HG02840 (cell line): ENCODE measurements at regions not wholly inside any gene's neighbourhood (a gene's known extent, or its start where the extent isn't known, plus 50 kb on each side); places are given as distances from the start of the nearest gene placed in this dataset.
A peak's percentile ranks its signal among the peaks of the same experiment; 100 is the strongest.
"Not testable (repeated sequence)": the region's sequence is repeated elsewhere in the genome, so short reads cannot be mapped to it uniquely, and the experiment has no call there.

Experiments used
- ATAC-seq: cut with Tn5 transposase; IDR thresholded peaks from one replicate; pipeline ENCODE4 v1.9.1; 2021; ENCODE audit warnings: mild to moderate bottlenecking, moderate library complexity, moderate number of reproducible peaks; ENCODE audit not compliant: unreplicated experiment, low FRiP score

DNA sequence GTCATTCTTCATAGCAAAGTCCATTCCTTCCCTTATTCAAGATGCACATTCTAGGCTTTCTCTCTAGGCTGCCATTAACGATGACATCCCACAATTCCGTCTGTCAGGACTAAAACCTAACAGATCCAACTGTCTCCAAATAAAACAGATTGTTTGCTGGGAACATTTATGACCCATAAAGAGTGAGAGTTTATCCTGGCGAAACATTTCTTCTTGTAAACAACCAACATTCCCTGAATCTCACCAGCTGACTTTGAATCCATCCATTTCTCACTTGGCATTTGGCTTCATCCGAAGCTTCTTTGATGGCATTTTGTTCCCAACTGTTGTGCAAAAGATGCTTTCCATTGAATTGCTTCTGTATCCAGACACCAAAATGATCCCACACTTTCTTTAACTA lies 93.1 kb downstream of the OLIG3 start:
- ATAC-seq = no peak

DNA sequence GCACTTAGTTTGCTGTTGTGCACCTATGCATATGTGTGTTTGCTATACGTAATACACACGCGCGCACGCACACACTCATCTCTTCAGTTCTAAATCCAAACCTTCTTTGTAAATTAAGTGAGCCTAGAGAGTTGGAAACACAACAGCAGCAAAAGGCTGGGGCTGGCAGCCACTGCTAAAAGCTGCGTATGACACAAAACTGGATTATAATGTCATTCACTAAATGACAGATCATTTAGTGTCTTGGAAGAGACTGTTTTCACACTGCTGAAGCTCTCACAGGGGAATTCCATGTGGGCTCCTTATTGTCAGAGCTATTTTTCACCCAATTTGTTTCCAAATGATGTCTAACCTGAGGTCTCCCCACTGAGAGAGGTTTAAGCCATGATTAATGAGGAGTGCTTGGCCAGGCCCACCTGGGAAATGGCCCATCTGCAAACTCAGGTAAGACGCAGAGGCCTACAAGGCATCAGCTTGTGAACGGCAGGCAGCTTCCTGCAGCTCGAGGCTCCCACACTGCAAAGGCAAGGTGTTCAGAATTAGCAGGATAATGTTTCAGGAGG lies 94.2 kb downstream of the OLIG3 start:
- ATAC-seq = no peak

DNA sequence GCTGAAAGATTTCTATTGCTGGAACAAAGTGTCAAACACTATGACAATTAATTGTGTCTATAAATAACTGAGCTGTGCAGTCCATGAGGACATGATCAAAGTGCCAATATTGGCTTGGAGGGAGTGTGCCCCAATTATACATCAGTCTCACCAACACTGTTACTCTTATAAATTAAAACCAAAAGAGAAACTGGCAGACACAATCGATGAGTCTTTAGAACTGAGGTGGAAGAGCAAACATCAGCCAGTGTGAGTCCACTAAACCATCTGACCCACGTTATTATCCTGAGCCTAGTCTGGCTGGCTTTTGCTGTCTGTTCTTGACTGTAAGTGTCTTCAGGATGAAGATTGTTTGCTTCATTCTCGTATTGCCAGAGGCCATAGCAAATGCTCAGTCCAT lies 98.9 kb downstream of the OLIG3 start:
- ATAC-seq = no peak

DNA sequence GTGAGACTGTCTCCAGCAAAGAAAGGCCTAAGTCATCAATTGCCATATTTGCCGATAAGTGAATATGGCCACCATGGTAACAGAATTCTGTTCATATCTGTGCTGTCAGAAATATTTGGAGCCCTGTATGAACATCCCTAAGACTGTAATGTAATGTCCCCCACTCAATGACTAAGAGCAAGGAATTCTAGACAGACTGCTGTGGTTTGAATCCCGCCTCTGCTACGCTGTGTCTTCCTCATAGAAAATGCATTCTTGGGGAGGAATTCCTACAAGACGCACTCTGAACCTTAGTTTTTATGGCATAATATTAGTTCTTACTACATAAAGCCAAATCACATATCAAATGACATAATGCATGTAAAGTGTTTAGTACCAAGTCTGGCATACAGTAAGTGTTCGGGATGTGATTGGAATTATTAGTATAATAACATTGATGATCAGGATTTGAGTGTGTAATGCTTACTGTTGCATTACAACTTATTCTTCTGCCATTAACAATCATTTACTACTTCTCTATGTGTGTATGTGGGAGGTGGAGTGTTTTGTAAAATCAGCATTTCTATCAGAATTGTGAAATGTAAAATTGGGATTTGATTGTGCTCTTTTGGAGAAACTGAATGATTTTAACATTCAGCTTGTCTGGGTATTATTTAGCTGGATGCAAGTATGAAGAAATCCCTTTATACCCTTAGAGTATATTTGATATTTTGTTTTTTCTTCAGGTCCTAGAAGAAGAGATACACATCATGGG lies 103.0 kb downstream of the OLIG3 start:
- no peak for ATAC-seq

DNA sequence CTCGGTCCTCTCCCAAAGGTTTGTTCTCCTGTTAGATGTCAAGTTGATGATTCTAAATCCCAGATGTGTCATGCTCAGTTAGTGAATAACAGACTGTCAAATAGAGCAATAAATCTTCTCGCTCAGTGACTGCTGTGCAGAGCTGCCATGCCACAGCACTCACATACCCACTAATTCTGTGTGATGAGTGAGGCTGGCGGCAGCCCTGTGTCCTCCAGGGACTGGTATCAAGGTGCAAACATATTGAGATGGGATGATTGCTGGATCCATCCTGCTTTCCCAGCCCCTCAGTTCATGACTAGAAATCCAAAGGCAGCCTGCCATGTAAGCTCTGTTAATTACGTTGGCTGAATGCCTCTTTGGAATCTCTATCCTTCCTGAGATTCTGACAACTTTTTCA lies 103.9 kb downstream of the OLIG3 start:
- no peak for ATAC-seq

DNA sequence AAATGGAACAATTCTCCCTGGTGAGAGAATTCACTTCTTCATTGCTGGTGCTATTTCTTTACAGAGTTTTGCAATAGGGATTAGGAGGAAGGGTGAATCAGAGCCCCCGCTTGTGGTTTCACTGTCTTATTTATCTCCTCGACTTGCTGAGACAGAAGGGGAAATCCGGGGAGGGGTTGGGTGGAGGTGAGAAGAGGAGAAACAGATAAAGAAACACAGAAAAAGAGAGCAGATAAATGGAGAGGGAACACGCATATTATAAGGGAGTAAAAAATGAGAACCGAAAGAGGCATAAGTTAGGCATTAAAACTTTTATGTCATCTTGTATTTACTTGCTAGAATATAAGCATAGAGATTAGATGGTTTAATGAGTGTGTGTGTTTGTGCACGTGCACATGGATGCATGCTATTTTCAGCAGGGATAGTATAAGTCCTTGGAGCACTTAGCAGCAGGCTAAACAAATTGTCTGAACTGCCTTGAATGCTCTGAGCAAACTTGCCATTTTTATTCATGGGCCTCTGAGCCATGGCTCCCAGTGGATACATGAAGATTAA lies 105.0 kb downstream of the OLIG3 start:
- peak; percentile 44 for ATAC-seq

DNA sequence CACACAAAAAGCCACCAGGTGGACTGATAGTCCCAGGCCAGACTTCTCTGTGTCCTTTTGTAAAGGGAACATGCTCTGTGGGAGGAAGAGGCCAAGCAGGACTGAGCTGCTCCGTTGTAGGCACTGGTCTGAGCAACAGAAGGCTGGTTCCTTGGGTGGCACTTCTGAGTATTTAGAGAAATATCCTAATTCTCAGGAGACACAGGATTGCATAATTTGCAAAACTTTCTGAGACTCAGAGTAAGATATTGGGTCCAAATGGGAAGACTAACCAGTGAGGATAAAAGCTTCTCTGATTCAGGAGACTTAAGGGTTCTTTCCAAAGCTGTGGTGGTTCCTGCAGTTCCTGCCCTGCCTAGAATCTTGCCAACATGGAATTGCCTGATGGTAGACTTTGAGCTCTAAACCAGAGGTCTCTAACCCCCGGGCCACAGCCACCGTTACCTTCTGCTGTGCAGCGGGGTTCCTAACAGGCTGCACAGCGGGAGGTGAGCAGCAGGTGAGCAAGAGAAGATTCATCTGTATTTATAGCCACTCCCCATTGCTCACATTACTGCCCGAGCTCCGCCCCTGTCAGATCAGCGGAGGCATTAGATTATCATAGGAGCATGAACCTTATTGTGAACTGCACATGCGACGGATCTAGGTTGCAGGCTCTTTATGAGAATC lies 107.0 kb downstream of the OLIG3 start:
- ATAC-seq = no peak

DNA sequence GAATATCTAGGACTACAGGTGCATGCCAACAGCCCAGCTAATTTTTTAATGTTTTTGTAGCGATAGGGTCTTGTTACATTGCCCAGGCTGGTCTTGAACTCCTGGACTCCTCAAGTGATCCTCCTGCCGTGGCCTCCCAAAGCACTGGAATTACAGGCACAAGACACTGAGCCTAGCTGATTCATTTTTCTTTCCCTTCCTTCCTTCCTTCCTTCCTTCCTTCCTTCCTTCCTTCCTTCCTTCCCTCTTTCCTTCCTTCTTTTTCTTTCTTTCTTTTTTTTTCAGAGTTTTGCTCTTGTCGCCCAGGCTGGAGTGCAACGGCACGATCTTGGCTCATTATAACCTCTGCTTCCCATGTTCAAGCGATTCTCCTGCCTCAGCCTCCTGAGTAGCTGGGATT lies 110.9 kb downstream of the OLIG3 start:
- ATAC-seq = not testable (repeated sequence)

DNA sequence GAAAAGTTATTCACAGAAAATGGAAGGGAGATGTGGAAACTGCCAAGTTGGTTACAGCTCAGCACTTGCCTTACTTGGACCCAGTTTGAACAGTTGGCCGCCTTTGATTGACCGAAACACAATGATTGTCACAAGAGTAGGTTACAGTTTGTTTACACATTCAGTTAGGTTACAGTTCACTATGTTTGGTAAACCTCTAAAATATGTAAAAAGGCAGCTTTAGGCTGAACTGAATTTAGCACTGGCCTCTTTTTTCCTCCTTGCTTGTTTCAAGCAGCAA lies 116.2 kb downstream of the OLIG3 start:
- ATAC-seq = no peak

DNA sequence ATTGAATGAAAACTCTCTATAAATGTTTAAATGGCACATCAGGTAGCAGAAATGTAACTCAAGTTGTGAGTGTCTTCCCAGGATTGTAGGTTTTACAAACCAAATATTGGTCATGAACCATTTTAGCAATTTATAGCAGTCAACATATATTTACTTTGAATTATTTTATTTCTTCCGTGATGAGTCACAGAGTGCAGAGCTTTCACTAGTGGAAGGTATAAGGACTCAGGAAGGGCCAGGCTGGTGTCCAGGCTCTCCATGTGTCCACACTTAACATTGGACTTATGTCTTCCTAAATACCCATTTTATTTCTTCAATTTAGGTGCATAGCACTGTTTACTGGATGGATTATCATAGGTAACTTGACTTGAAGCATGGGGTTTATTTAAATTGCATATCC lies 120.9 kb downstream of the OLIG3 start:
- no peak for ATAC-seq

DNA sequence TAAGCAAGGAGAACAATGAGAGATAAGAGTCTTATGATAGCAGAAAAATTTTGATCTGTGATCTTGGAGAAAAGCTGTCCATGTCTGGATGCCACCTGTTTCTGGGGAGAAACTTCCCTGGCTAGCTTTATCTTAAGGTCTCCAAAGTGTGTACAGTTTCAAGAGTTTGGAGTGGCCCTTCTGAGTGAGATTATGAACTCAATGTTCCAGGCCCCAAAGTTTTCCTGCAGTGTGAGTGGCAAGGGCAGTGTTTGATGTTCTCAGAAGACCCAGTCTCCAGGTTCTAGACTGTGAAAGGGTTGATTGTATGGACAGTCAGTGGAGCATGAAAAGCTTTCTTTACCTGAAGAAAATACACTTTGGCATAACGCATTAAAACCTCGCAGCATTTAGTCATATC lies 121.7 kb downstream of the OLIG3 start:
- ATAC-seq = no peak

DNA sequence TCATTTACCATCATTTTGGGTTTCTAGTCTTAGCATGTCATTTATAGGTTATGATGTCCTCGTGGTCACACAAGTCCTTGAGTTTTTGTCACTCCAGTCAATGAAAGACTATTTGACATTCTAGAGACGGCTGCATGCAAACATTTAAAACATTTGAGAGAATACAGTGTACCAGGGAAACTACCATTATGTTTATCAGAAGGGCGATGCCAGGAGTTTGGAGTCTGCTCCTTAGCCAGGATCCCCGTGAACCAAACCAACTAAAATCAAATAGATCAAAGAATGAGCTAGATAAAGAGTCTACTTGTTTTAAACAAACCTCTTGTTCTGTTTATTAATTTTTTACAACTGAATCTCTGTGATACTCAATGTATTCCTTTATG lies 122.6 kb downstream of the OLIG3 start:
- ATAC-seq = no peak

DNA sequence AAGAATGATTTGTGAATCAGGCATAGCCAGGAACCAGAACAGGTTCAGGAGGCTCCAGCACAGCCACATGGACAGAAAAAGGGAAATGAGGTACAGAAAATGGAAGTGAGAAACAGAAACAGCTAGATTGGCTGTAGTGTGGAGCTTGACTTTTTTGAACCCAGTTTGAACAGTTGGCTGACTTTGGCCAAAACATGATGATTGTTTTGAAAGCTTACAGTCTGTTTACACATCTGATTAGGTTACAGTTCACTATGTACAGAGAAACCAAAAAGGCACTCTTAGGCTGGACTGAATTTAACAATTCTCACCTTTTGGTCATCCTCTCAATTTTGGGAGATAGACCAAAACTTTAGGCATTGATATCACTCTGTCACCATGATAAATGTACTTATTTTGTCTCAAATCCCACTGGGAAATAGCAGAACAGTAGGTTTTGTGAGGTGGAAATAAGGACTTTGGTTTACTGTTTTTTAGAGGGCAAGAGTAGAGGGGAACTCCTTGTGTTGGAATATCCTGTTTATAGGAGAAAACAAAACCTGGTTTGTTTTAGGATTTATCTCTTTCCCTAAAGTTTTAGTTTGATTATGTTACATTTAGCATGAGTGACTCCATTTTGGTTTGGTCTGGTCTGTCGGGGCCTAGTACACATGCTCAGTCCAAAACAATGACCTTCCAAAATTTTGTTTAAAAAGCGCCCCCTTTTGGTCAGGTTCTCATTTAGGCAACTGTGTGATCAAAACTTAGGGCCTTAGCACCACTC lies 123.1 kb downstream of the OLIG3 start:
- ATAC-seq = no peak

DNA sequence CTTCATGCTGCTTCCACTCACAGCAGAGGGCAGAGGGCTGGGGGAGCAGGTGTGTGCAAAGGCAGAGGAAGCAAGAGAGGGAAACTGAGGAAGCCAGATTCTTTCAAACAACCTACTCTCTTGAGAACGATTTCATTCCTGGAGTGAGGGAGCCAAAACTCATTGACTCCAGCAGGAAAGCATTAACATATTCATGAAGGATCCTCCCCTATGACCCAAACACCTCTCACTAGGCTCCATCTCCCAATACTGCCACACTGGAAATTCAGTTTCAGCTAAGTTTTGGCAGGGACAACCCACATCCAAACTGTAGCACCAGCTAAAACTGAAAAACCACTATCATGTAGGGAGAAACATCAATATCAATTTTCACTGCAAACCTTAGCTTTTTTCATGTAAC lies 125.1 kb downstream of the OLIG3 start:
- no peak for ATAC-seq

DNA sequence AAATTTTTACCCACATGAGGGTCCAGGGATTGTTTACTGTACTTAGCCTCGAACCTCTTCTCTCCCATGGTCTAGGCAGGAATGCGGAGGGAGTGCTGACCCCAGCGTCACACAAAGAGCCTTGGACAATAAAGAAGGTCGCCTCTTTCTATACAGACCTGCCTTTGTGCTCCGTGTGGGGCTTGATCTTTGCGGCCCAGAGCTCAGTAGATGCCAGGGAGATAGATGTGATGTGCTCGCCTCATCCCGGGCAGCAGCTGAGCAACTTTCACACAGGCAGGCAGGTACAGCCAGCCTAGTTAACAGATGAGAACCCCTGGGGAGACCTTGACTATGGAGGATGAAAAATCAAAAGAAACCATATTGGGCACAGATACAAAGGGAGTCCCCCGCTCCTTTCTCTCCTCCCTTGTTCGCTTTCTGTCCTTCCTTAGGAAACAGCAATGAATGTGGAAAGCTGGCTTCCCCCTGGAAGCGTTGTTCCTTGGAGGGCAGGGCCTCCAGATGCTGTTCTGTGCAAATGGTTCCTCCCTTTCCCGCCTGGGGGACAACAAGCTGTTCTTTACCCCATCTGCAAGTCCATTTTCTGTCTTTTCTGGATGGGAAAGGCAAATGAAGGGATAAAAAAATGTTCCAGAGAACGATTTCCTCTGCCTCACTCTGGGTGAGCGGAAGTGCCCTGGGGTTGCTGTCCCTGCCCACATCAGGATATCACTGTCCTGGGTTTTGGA lies 128.3 kb downstream of the OLIG3 start:
- no peak for ATAC-seq

DNA sequence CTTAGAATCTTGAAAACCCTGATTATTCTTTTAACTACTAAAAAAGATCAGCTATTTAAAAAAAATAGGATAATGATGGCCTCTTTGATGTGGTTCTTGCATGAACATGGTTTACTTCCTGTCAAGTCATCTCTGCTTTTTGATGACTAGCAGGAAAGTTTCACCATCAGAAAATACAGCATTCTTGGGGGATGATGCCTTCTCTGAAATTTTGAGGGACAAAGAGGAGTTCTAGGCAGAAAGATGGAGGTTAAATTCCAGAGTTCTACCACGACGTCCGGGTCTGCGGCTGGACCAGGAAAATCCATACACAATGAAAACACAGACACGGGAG lies 130.4 kb downstream of the OLIG3 start:
- ATAC-seq = no peak

DNA sequence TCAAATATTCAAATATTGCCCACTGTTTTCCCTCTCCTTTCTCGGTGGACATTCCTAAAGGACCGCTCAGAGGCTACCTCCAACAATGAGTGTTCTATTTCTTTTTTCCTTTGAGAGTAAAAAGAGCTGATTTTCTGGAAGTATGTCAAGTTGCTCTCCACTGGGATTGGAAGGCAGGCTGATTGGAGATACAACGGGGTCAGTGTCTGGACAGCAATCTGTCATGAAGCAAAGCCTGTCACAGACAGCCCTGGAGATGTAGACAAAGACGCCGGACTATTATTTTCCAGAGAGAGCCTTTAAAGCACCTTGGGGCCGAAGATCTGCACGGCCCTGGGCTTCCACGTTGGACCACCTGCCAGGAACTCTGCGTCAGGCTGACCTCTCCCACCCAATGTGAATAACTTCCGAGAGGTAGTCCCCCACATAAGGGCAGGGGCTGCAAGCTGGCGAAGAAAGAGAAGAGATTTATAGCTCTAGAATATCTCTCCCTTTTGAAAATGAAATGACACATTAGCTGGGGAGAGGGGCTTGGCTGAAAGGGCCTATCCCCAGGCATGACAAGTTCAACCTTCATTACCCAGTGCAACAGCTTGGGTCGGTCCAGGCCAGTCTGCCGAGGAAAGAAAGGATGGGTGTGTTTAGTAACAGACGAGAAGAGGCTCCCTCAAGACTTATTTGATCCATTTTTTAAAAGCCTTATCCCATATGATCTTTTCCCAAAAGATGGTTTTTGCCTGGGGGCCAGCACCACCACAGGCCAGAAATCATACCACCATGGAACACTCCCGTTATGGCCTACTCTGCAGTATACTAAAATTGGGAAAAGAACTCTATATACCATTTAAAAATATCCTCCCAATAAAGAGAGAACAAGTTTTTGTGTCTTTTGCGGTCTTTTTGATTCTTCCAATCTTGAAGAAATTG lies 131.1 kb downstream of the OLIG3 start:
- no peak for ATAC-seq

DNA sequence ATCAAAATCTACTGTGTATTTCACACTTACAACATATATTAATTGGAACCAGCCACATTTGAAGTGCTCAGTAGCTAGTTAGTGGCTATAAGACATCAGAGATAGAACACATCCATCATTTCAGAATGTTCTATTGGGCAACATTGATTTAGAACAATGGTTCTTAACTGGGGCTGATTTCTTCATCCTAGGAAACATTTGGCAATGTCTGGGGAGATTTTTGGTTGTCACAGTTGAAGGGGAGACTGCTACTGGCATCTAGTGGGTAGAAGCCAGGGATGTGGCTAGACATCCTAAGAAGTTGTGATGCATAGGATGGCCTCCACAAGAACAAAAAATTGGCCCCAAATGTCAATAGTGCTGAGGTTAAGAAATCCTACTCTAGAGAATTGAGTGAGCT lies 132.5 kb downstream of the OLIG3 start:
- no peak for ATAC-seq

DNA sequence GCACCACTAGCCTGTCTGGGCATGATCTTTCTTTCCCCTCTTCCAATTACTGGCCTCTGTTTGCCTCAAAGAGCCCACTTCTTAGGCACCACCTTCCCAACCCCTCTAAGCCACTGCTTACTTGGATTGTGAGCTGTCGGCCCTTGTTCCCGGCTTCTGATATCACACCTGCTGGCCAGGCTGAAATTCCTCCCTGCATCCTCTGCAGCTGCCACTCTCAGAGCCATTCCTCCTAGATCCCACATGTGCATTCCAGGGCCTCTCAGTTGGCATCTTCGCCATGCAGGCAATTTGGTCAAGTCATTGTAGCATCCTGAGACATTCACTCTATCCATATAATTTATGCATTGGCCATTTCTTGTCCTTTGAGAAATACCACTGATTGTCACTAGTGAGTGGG lies 135.9 kb downstream of the OLIG3 start:
- no peak for ATAC-seq

DNA sequence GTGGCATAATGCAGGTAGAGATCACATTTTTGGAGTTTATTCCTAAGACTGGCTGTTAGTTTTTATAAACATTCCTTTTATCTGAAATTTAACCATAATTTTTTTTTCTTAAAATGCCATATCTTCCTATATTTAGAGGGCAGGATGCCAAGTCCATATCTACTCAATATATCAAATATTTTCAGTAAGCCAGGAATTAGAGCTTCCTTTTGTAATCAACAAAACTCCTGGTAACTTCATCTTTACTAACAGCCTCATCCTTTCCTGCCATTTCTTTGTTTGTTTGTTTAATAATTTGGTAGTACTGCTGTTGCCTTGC lies 136.3 kb downstream of the OLIG3 start:
- ATAC-seq = no peak
